ENCODE measurements at regions not wholly inside any gene's neighbourhood (a gene's known extent, or its start where the extent isn't known, plus 50 kb on each side); places are given as distances from the start of the nearest gene placed in this dataset.

DNA sequence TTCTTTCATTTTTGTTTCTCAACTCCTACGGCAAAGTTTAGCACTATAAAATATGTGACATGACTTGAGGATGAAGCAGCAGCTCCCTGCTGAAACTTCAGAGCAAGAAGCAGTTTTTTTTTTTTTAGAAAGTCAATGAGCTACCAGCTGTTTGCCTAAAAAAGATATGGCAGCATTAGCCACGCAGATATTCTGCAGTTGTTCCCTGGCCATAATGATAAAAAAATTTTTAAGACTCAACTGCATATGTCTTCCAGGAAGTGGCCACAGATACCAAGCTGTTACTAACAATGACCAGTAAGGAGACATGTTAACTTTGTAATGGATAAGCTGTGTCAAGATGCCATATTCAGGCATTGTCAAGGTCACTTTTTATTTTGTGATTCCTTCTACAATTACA lies 319.6 kb upstream of the CDH11 start:
- TF ChIP-seq CTCF (conservative IDR thresholded peaks at IDR 0.05 in 1 of 2, IDR thresholded peaks at IDR 0.05 in 1 of 2; ENCODE audit: extremely low read depth in 1 of 2, insufficient read depth in 1 of 2, low read depth in 1 of 2, low read length in 2 of 2): no peak
- no peak for TF ChIP-seq EZH2 (IDR thresholded peaks at IDR 0.05; ENCODE audit: borderline replicate concordance, low read length)
